HG03520 (cell line): ENCODE measurements at regions not wholly inside any gene's neighbourhood (a gene's known extent, or its start where the extent isn't known, plus 50 kb on each side); places are given as distances from the start of the nearest gene placed in this dataset.
"Not testable (repeated sequence)": the region's sequence is repeated elsewhere in the genome, so short reads cannot be mapped to it uniquely, and the experiment has no call there.

Experiments used
- ATAC-seq: cut with Tn5 transposase; IDR thresholded peaks from one replicate; pipeline ENCODE4 v1.9.1; 2021; ENCODE audit warnings: mild to moderate bottlenecking, moderate library complexity; ENCODE audit not compliant: unreplicated experiment

DNA sequence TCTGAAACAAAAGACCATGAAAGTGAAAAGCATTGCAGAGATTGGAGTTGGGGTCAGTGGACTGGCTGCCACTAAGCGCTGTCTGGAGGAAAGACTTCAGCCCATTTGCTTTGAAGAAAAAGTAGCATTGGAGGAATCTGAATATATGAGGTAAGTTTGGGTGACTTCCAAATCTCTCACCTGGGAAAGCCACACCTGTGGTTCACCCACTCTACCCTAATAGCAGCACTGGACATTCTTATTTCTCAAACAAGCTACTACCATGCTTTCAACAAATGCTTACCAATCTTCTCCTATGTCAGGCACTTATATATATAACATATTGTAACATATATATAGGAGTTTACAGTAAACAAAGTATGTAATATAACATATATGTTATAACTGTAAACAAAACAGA is 76.0 kb upstream of the POGK start:
- no peak for ATAC-seq

DNA sequence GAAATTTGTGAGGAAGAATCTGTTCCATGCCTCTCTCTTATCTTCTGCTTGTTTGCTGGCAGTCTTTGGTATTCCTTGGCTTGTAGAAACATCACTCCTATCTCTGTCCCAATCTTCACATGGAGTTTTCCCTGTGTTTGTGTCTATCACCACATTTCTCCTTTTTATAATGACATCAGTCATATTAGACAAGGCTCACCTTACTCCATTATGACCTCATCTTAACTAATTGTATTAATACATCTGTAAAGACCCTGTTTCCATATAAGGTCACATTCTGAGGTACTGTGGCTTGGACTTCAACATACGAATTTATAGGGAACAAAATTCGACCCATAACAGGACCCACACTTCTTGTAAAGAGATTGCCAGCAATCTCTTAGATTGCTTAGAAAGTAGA is 72.3 kb upstream of the POGK start:
- ATAC-seq = no peak

DNA sequence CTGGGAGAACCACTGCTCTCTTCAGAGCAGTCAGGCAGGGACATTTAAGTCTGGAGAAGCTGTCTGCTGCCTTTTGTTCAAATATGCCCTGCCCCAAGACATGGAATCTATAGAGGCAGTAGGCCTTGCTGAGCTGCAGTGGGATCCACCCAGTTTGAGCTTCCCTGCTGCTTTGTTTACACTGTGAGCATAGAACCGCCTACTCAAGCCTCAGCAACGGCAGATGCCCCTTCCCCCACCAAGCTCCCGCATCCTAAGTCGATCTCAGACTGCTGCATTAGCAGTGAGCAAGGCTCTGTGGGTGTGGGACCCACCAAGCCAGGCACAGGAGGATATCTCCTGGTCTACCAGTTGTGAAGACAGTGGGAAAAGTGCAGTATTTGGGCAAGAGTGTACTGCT is 54.6 kb upstream of the POGK start:
- ATAC-seq = not testable (repeated sequence)

DNA sequence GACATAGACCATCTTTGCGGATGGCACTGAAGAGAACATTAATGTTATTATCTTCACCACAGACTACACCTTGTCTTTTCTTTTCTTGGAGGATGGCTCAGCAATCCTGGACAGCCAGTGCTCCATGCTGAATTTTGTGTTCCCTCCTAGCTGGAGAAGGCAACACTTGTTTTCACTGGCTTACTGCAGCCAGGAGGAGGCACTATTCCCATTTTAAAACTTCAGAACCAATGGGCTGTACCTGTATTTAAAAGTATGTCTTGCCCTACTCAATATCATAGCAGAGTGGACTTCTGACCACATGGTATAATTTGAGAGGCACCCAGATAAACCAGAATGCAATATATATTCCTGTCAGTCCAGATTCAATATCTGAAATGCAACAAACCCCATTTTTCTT is 53.3 kb upstream of the POGK start:
- no peak for ATAC-seq

DNA sequence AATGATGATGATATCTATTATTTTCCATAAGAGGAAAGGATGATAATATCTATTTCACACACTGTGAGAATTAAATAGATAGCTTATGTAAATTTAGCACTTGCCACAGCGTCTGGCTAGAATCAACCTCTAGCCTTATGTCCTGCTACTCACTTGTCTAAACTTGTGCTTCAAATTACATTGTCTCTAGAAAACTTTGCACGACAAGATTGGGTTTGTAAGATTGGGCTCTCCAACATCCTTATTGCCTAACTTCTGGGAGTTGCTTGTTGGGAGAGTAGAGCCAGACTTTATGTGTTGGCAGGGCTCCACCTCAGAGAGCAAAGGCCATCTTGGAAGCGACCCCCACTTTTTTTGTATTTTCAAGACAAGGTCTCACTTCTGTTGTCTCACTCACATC is 50.0 kb upstream of the POGK start:
- ATAC-seq = no peak
